Upper lobe of left lung (tissue), 4 donors: ENCODE measurements at regions not wholly inside any gene's neighbourhood (a gene's known extent, or its start where the extent isn't known, plus 50 kb on each side); places are given as distances from the start of the nearest gene placed in this dataset.

Experiments used
- POLR2A ChIP-seq, 4 donors: fragments of 450-650 bp; IDR thresholded peaks; one replicate each; pipeline ENCODE4 v1.5.1; 2016 to 2017; ENCODE audit warnings: antibody characterized with exemption in 4 of 4, mild to moderate bottlenecking in 2 of 4
- TF ChIP-seq, protein P1 (sequence below), 6 experiments: fragments of 450-650 bp in 4 of 6; fragments of 200-600 bp in 2 of 6; sonication (generic) in 2 of 6; IDR thresholded peaks; one replicate each; pipeline ENCODE4 v1.5.1; 2016 to 2019; ENCODE audit warnings: antibody characterized with exemption in 6 of 6

- TF ChIP-seq, protein P1, sequence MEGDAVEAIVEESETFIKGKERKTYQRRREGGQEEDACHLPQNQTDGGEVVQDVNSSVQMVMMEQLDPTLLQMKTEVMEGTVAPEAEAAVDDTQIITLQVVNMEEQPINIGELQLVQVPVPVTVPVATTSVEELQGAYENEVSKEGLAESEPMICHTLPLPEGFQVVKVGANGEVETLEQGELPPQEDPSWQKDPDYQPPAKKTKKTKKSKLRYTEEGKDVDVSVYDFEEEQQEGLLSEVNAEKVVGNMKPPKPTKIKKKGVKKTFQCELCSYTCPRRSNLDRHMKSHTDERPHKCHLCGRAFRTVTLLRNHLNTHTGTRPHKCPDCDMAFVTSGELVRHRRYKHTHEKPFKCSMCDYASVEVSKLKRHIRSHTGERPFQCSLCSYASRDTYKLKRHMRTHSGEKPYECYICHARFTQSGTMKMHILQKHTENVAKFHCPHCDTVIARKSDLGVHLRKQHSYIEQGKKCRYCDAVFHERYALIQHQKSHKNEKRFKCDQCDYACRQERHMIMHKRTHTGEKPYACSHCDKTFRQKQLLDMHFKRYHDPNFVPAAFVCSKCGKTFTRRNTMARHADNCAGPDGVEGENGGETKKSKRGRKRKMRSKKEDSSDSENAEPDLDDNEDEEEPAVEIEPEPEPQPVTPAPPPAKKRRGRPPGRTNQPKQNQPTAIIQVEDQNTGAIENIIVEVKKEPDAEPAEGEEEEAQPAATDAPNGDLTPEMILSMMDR (IDR thresholded peaks at IDR 0.05): no peak
- no peak for TF ChIP-seq POLR2A (IDR thresholded peaks at IDR 0.05)
Measured at GRCh38 chr5:72623323-72623722, 116.1 kb upstream of the ZNF366 start.
